CD4-positive, alpha-beta T cell (primary cell): ENCODE measurements at regions not wholly inside any gene's neighbourhood (a gene's known extent, or its start where the extent isn't known, plus 50 kb on each side); places are given as distances from the start of the nearest gene placed in this dataset.

ENCODE experiments used
- ATAC-seq: fragments of 200-7000 bp; cut with Tn5 transposase; one replicate; pipeline ENCODE4 v1.10.0; 2022; ENCODE audit warnings: mild to moderate bottlenecking; ENCODE audit not compliant: poor library complexity
- CTCF ChIA-PET: fragments of 350-600 bp; sonication (Branson Sonifier 250); formaldehyde crosslinking; loops from one replicate; lab custom pipeline; 2021; ENCODE audit warnings: antibody characterized with exemption, inconsistent platforms; lab: Charles Lee
- POLR2A ChIA-PET: fragments of 350-600 bp; sonication (Branson Sonifier 250); formaldehyde crosslinking; loops from one replicate; lab custom pipeline; 2021; ENCODE audit warnings: antibody characterized with exemption, inconsistent platforms; lab: Charles Lee
- DNase-seq, 14 experiments: peaks; one replicate each; pipeline ENCODE4 v3.0.0-alpha.2; 2013 to 2020; ENCODE audit warnings: mixed read lengths in 2 of 14
- H3K27ac ChIP-seq, 2 donors: one replicate each; pipeline versions ENCODE4 v1.5.1 to v1.7.0; 2013; ENCODE audit warnings: low read length in 2 of 2, low read depth in 1 of 2, mild to moderate bottlenecking in 1 of 2
- H3K27me3 ChIP-seq, 2 experiments: 1 replicate in 1 of 2; 2 replicates in 1 of 2; pipeline versions ENCODE4 v1.6.1 to v1.7.0; 2013; ENCODE audit warnings: low read length in 2 of 2, control low read depth in 1 of 2, mild to moderate bottlenecking in 1 of 2, moderate library complexity in 1 of 2; ENCODE audit not compliant: insufficient read depth in 2 of 2, control insufficient read depth in 1 of 2
- H3K36me3 ChIP-seq: one replicate; pipeline ENCODE4 v1.6.1; 2013; ENCODE audit warnings: low read length, control low read depth; ENCODE audit not compliant: insufficient read depth
- H3K4me1 ChIP-seq: one replicate; pipeline ENCODE4 v1.6.1; 2013; ENCODE audit warnings: low read length, control low read depth; ENCODE audit not compliant: insufficient read depth
- H3K4me3 ChIP-seq: one replicate; pipeline ENCODE4 v1.5.1; 2013; ENCODE audit warnings: mild to moderate bottlenecking, low read length, moderate library complexity
- H3K9me3 ChIP-seq, 2 experiments: 1 replicate in 1 of 2; 2 replicates in 1 of 2; pipeline versions ENCODE4 v1.6.1 to v1.7.0; 2013; ENCODE audit warnings: low read length in 2 of 2, mild to moderate bottlenecking in 2 of 2, control low read depth in 1 of 2, moderate library complexity in 1 of 2; ENCODE audit not compliant: control insufficient read depth in 1 of 2, insufficient read depth in 1 of 2
- H3K27ac Mint-ChIP-seq: one replicate; pipeline ENCODE4 v1.8.0; 2020; ENCODE audit warnings: mixed read lengths
- H3K27me3 Mint-ChIP-seq: one replicate; pipeline ENCODE4 v1.8.0; 2021; ENCODE audit warnings: mixed read lengths
- H3K36me3 Mint-ChIP-seq: one replicate; pipeline ENCODE4 v1.8.0; 2021; ENCODE audit warnings: low read depth, mixed read lengths
- H3K4me1 Mint-ChIP-seq: one replicate; pipeline ENCODE4 v1.8.0; 2021; ENCODE audit warnings: low read depth, mixed read lengths
- H3K4me3 Mint-ChIP-seq: one replicate; pipeline ENCODE4 v1.8.0; 2020; ENCODE audit warnings: mild to moderate bottlenecking, mixed read lengths
- H3K9me3 Mint-ChIP-seq: one replicate; pipeline ENCODE4 v1.8.0; 2020; ENCODE audit warnings: mixed read lengths
- intact Hi-C, 2 experiments: fragments of 100-400 bp; cut with DNase I in 1 of 2; cut with micrococcal nuclease in 1 of 2; formaldehyde crosslinking; loops; one replicate each; pipeline versions ENCODE4 v1.15.1 to v1.9.0; 2023 to 2025; cut with DNase I, micrococcal nuclease
- TF ChIP-seq, protein P1 (sequence below): fragments of 200-600 bp; IDR thresholded peaks from one replicate; pipeline ENCODE4 v1.8.0; 2022; ENCODE audit warnings: antibody characterized with exemption, mild to moderate bottlenecking

DNA sequence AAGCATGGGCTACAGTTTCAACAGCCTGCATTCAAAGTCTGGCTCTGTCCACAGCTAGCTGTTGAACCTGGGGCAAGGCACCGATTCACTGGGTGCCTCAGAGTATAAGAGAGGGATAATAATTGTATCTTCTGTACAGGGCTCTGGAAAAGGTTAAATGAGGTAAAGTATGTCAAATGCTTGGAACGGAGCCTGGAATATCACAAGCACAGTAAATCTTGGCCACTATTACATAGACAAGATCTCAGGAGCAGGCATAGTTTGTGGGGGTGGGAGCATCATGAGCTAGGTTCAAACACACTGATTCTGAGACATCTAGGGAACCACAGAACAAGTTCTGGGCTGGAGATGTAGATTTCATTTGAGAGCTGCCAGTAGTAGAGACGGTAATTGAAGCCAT lies 203.7 kb upstream of the NUDT4 start:
- no peaks in the 10 kb centered on the region for H3K9me3 ChIP-seq
- intact Hi-C loops, result no loop called here
- Mint-ChIP-seq H3K4me1 (no peaks in the 10 kb centered on the region), H3K9me3 (no peaks in the 10 kb centered on the region), H3K27ac (no peak overlapping the region), H3K27me3 (no peaks in the 10 kb centered on the region), H3K36me3 (no peaks in the 10 kb centered on the region), H3K4me3 (no peak overlapping the region)
- H3K4me3 ChIP-seq, result no peak overlapping the region
- no peak overlapping the region for H3K27ac ChIP-seq
- no peak for ATAC-seq
- DNase-seq, result no peak
- ChIA-PET CTCF (no interaction called here), POLR2A (no interaction called here)
- no peaks in the 10 kb centered on the region for H3K4me1 ChIP-seq
- H3K36me3 ChIP-seq, result no peaks in the 10 kb centered on the region
- H3K27me3 ChIP-seq, result no peaks in the 10 kb centered on the region
- TF ChIP-seq, protein P1, sequence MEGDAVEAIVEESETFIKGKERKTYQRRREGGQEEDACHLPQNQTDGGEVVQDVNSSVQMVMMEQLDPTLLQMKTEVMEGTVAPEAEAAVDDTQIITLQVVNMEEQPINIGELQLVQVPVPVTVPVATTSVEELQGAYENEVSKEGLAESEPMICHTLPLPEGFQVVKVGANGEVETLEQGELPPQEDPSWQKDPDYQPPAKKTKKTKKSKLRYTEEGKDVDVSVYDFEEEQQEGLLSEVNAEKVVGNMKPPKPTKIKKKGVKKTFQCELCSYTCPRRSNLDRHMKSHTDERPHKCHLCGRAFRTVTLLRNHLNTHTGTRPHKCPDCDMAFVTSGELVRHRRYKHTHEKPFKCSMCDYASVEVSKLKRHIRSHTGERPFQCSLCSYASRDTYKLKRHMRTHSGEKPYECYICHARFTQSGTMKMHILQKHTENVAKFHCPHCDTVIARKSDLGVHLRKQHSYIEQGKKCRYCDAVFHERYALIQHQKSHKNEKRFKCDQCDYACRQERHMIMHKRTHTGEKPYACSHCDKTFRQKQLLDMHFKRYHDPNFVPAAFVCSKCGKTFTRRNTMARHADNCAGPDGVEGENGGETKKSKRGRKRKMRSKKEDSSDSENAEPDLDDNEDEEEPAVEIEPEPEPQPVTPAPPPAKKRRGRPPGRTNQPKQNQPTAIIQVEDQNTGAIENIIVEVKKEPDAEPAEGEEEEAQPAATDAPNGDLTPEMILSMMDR, result no peak

DNA sequence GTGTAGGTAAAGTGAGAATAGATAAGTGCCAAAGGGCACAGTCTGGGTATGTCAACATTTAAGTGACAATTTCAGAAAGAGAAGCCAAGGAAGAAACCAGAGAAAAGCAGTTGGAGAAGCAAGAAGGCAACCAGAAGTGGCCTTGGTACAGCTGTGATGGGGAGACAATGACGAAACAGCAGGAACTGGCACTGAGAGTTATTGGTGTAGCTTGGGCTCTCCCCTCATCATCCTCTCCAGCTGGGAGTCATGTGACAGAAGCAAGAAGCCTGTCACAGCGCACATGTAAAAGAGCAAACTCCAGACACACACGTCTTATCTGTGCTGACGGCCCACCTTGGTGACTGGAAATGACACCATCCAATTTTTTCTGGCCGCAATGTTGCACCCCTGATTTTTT lies 203.3 kb upstream of the NUDT4 start:
- Mint-ChIP-seq H3K36me3 (no peaks in the 10 kb centered on the region), H3K4me3 (no peak overlapping the region), H3K9me3 (no peaks in the 10 kb centered on the region), H3K27ac (no peak overlapping the region), H3K27me3 (no peaks in the 10 kb centered on the region), H3K4me1 (no peaks in the 10 kb centered on the region)
- no peak overlapping the region for H3K4me3 ChIP-seq
- DNase-seq (no peak), ATAC-seq (no peak)
- H3K4me1 ChIP-seq, result no peaks in the 10 kb centered on the region
- no peaks in the 10 kb centered on the region for H3K27me3 ChIP-seq
- H3K27ac ChIP-seq, result no peak overlapping the region
- H3K9me3 ChIP-seq, result no peaks in the 10 kb centered on the region
- TF ChIP-seq, protein P1, result no peak
- intact Hi-C loops, result no loop called here
- ChIA-PET POLR2A (no interaction called here), CTCF (no interaction called here)
- no peaks in the 10 kb centered on the region for H3K36me3 ChIP-seq

DNA sequence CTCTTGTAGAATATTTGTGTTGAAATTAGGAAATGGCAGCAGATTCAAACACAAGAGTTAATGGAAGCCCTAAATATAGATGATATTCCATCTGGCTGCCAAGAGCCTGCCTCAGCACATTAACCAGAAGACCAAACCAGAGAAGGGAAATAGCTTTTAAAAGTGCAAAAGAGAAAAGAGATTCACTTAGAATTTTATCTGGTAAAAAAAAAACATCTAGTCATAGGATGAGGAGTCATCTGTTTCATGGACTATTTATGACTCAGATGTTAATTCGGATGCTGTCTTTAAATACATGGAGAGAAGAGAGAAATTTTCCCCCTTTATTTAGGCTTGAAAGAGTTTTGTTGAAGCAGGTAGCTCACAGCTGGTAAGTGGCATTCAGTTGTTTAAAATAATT lies 201.6 kb upstream of the NUDT4 start:
- Mint-ChIP-seq H3K4me3 (no peak overlapping the region), H3K27me3 (no peaks in the 10 kb centered on the region), H3K9me3 (no peaks in the 10 kb centered on the region), H3K27ac (no peak overlapping the region), H3K36me3 (no peaks in the 10 kb centered on the region), H3K4me1 (no peaks in the 10 kb centered on the region)
- CTCF ChIA-PET, result no interaction called here
- H3K27me3 ChIP-seq, result no peaks in the 10 kb centered on the region
- H3K9me3 ChIP-seq, result no peaks in the 10 kb centered on the region
- POLR2A ChIA-PET, result no interaction called here
- intact Hi-C loops, result no loop called here
- no peaks in the 10 kb centered on the region for H3K4me1 ChIP-seq
- no peak overlapping the region for H3K27ac ChIP-seq
- ATAC-seq, result no peak
- H3K4me3 ChIP-seq, result no peak overlapping the region
- DNase-seq, result no peak
- TF ChIP-seq, protein P1, result no peak
- no peaks in the 10 kb centered on the region for H3K36me3 ChIP-seq
